K562 (cell line): ENCODE measurements at regions not wholly inside any gene's neighbourhood (a gene's known extent, or its start where the extent isn't known, plus 50 kb on each side); places are given as distances from the start of the nearest gene placed in this dataset.

ENCODE experiments used
- ATAC-seq: fragments of 200-7000 bp; cut with Tn5 transposase; 3 replicates; pipeline ENCODE4 v1.9.1; 2020; ENCODE audit warnings: moderate library complexity
- BruUV-seq: library from RNA; stranded (reverse); fragments of 400-500 nt; replicated peaks from 2 replicates; lab custom pipeline; 2021; lab: Mats Ljungman, UMichigan
- CTCF ChIA-PET: fragments of 300-600 bp; formaldehyde crosslinking; extraction: SDS; loops from one replicate; lab custom pipeline; 2021; ENCODE audit warnings: low intra/inter-chr PET ratio; lab: Yijun Ruan, JAX
- POLR2A ChIA-PET: fragments of 300-600, 350-650 bp; sonication (Branson Sonifier 250); formaldehyde crosslinking; extraction: SDS; loops from one replicate; lab custom pipeline; 2021; ENCODE audit warnings: antibody characterized with exemption, inconsistent platforms; lab: Yijun Ruan, JAX
- DNase-seq, 4 experiments: peaks; one replicate each; pipeline versions ENCODE4 v3.0.0 to v3.0.0-alpha.2; 2011 to 2018; ENCODE audit warnings: low spot score in 3 of 4, mixed read lengths in 3 of 4; ENCODE audit errors: extremely low read depth in 1 of 4
- FAIRE-seq: peaks from 2 replicates; lab custom pipeline; 2011; peaks lifted over from hg19 to GRCh38; lab: Jason Lieb, UNC
- H2AFZ ChIP-seq: 2 replicates; pipeline ENCODE4 v1.6.0; 2011; ENCODE audit warnings: low read depth, low read length, control low read depth, inconsistent platforms
- H3K27ac ChIP-seq: fragments of 200-600 bp; 3 replicates; pipeline ENCODE4 v1.8.0; 2011; ENCODE audit warnings: low read depth, mild to moderate bottlenecking, control low read depth, inconsistent platforms, low read length, moderate library complexity, mixed read lengths; ENCODE audit errors: extremely low read depth
- H3K27me3 ChIP-seq, 2 experiments: fragments of 300-600 bp in 1 of 2; 2 replicates in 1 of 2; 3 replicates in 1 of 2; pipeline versions ENCODE4 v1.6.0 to v1.8.0; 2011; ENCODE audit warnings: inconsistent platforms in 2 of 2, low read length in 2 of 2, mild to moderate bottlenecking in 1 of 2, mixed read lengths in 1 of 2, moderate library complexity in 1 of 2; ENCODE audit not compliant: control insufficient read depth in 2 of 2, insufficient read depth in 2 of 2
- H3K36me3 ChIP-seq: fragments of 300-600 bp; 3 replicates; pipeline ENCODE4 v1.8.0; 2011; ENCODE audit warnings: mild to moderate bottlenecking, low read length, inconsistent platforms; ENCODE audit not compliant: control insufficient read depth, insufficient read depth
- H3K4me1 ChIP-seq, 2 experiments: fragments of 200-600 bp in 1 of 2; replicated peaks in 1 of 2; 2 replicates in 1 of 2; 3 replicates in 1 of 2; pipeline versions ENCODE4 v1.5.1 to v1.8.0; 2011; ENCODE audit warnings: inconsistent platforms in 2 of 2, low read length in 2 of 2, mild to moderate bottlenecking in 1 of 2, mixed read lengths in 1 of 2, moderate library complexity in 1 of 2; ENCODE audit not compliant: control insufficient read depth in 2 of 2, insufficient read depth in 2 of 2
- H3K4me2 ChIP-seq: 2 replicates; pipeline ENCODE4 v1.6.1; 2011; ENCODE audit warnings: low read length, control low read depth, inconsistent platforms, mixed read lengths; ENCODE audit not compliant: insufficient read depth
- H3K4me3 ChIP-seq: fragments of 200-600 bp; sonication (generic), shearing (Covaris generic); 2 replicates; pipeline ENCODE4 v1.5.1; 2016; ENCODE audit warnings: control low read depth, inconsistent platforms
- H3K79me2 ChIP-seq: fragments of 200-600 bp; 3 replicates; pipeline ENCODE4 v1.8.0; 2011; ENCODE audit warnings: low read length, inconsistent platforms; ENCODE audit not compliant: control insufficient read depth, insufficient read depth
- H3K9ac ChIP-seq, 2 experiments: 2 replicates each; pipeline versions ENCODE4 v1.6.0 to v1.6.1; 2011; ENCODE audit warnings: low read depth in 2 of 2, low read length in 2 of 2, control low read depth in 1 of 2, inconsistent platforms in 1 of 2, mild to moderate bottlenecking in 1 of 2, mixed read lengths in 1 of 2; ENCODE audit not compliant: insufficient read depth in 1 of 2
- H3K9me1 ChIP-seq: one replicate; pipeline ENCODE4 v1.6.0; 2011; ENCODE audit warnings: inconsistent platforms, mild to moderate bottlenecking, low read length, moderate library complexity; ENCODE audit not compliant: control insufficient read depth, insufficient read depth
- H3K9me3 ChIP-seq: replicated peaks from 2 replicates; pipeline ENCODE4 v1.5.1; 2011; ENCODE audit warnings: low read depth, low read length, inconsistent platforms; ENCODE audit not compliant: control insufficient read depth, insufficient read depth
- H4K20me1 ChIP-seq: replicated peaks from 2 replicates; pipeline ENCODE4 v1.6.1; 2011; ENCODE audit warnings: low read length, inconsistent platforms, mixed read lengths; ENCODE audit not compliant: control insufficient read depth, insufficient read depth
- NFIX ChIP-seq: fragments of 250-450 bp; sonication (Bioruptor Pico); IDR thresholded peaks from 2 replicates; pipeline ENCODE4 v1.4.0; 2020; ENCODE audit warnings: low read depth, mild to moderate bottlenecking, moderate library complexity
- SIN3A ChIP-seq, 2 experiments: fragments of 150-350 bp in 1 of 2; IDR thresholded peaks; 2 replicates each; pipeline ENCODE4 v1.6.1; 2011 to 2016; ENCODE audit warnings: borderline replicate concordance in 2 of 2, low read depth in 2 of 2, low read length in 2 of 2, mild to moderate bottlenecking in 2 of 2, moderate library complexity in 2 of 2; ENCODE audit not compliant: control insufficient read depth in 1 of 2
- SNIP1 ChIP-seq: fragments of 450-650 bp; IDR thresholded peaks from 2 replicates; pipeline ENCODE4 v1.7.1; 2017; ENCODE audit warnings: low read depth, mild to moderate bottlenecking
- ZBTB43 ChIP-seq: sonication (generic); formaldehyde crosslinking; IDR thresholded peaks from 2 replicates; pipeline ENCODE4 v1.8.0; 2023; ENCODE audit warnings: mild to moderate bottlenecking, missing genetic modification reagents
- ZNF384 ChIP-seq: IDR thresholded peaks from 2 replicates; pipeline ENCODE4 v1.6.1; 2012; ENCODE audit warnings: low read depth, low read length, improper control_type of control experiment
- ZNF444 ChIP-seq: fragments of 250-450 bp; sonication (Bioruptor Pico); IDR thresholded peaks from 2 replicates; pipeline ENCODE4 v1.4.0; 2020; ENCODE audit warnings: mild to moderate bottlenecking, moderate library complexity
- WGBS: fragments of 100-300 bp; shearing (Covaris generic); methylation state at CpG from one replicate; pipeline ENCODE4 v1.1.6; 2016; ENCODE audit warnings: low coverage, mixed read lengths; ENCODE audit not compliant: insufficient coverage; ENCODE audit errors: missing lambda C conversion rate; 5-methylcytosine and 5-hydroxymethylcytosine counted together
- in situ Hi-C: fragments of 300-500 bp; cut with MboI; formaldehyde crosslinking; loops from 4 replicates; pipeline ENCODE4 v1.15.0; 2018; ENCODE audit warnings: inconsistent platforms, mixed read lengths
- intact Hi-C: fragments of 100-400 bp; cut with micrococcal nuclease; formaldehyde crosslinking; loops from 2 replicates; pipeline ENCODE4 v1.14.2; 2022

DNA sequence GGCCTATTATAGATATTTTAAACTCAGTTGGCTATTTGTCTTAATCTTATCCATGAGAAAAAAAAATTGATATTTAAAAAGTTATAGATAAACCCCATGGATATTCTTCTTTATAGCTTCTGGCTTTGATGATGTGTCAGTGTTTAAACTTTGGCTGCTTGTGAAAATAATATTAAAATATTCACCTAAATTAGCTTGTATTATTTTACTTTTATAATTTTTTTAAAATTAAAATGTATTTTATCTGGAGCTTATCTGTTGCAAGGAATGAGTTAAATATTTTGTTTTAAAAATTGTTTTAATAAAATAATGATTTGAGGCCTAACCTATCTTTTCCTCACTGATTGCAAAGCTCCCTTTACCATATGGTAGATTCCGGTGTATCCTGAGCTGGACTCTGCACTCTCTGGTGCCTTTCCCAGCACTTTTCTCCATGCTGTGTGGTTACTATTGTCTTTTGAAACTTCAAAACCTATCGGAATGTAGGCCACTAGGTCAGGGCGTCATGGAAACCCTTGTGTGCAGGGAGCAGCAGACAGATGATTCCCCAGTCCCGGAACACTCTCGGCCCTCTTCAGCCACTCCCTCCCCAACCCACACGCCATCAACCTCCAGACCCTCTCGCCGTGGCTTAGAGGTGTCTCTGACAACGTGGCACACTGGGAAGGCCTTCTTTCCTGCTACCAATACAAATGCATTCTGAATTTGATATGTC is 252.3 kb upstream of the ATP10A start:
- no peak overlapping the region for H3K4me3 ChIP-seq
- FAIRE-seq (no peak), ATAC-seq (no peak), DNase-seq (no peak)
- H2AFZ ChIP-seq = no peak overlapping the region
- no peaks in the 10 kb centered on the region for H3K36me3 ChIP-seq
- no peak overlapping the region for H3K9ac ChIP-seq
- H3K4me2 ChIP-seq = no peak overlapping the region
- no peaks in the 10 kb centered on the region for H4K20me1 ChIP-seq
- TF ChIP-seq NFIX (no peak), ZBTB43 (CRISPR knock-in tag) (no peak), SNIP1 (no peak), ZNF384 (no peak), ZNF444 (no peak), SIN3A (IDR thresholded peaks at IDR 0.05; ENCODE audit: borderline replicate concordance in 2 of 2, control insufficient read depth in 1 of 2, low read depth in 2 of 2, low read length in 2 of 2) (no peak)
- H3K79me2 ChIP-seq = no peaks in the 10 kb centered on the region
- no peaks in the 10 kb centered on the region for H3K9me1 ChIP-seq
- intact Hi-C loops = no loop called here
- in situ Hi-C loops = no loop called here
- H3K27me3 ChIP-seq = peaks cover 0 to 14% of the 10 kb centered on the region in 2 experiments; a peak in 1 of 5 replicates
- H3K9me3 ChIP-seq = no peaks in the 10 kb centered on the region
- ChIA-PET POLR2A (no interaction called here), CTCF (no interaction called here)
- BruUV-seq = no TSS peak
- WGBS = 0% methylated on average over 9 of the region's 9 CpGs
- no peak overlapping the region for H3K27ac ChIP-seq
- H3K4me1 ChIP-seq = no peaks in the 10 kb centered on the region
